ACHN (cell line): ENCODE measurements at regions not wholly inside any gene's neighbourhood (a gene's known extent, or its start where the extent isn't known, plus 50 kb on each side); places are given as distances from the start of the nearest gene placed in this dataset.
"Not testable (repeated sequence)": the region's sequence is repeated elsewhere in the genome, so short reads cannot be mapped to it uniquely, and the experiment has no call there.

Source experiments
- DNase-seq: peaks from one replicate; pipeline ENCODE4 v3.0.0-alpha.2; 2015
- in situ Hi-C: cut with HindIII; loops from 2 replicates; pipeline ENCODE4 v1.10.0; 2017; ENCODE audit warnings: low sequenced_read_pairs, low pct_ligation_motif_present, low pct_unique_long_range_greater_than_20kb

- DNase-seq = no peak
- in situ Hi-C loops = no loop called here
These were observed 630.3 kb upstream of the KLHL4 start for GRCh38 chrX:86887341-86887740.

- no peak for DNase-seq
- in situ Hi-C loops = no loop called here
These were observed 607.6 kb upstream of the KLHL4 start for GRCh38 chrX:86910027-86910426.

- DNase-seq = no peak
- in situ Hi-C loops = no loop called here
These were observed 606.8 kb upstream of the KLHL4 start for GRCh38 chrX:86910602-86911311.

GRCh38 chrX:86914569-86914968 is 603.0 kb upstream of the KLHL4 start:
- DNase-seq = no peak
- in situ Hi-C loops = no loop called here

GRCh38 chrX:86917959-86918358 is 599.6 kb upstream of the KLHL4 start:
- no peak for DNase-seq
- in situ Hi-C loops = no loop called here

- in situ Hi-C loops = no loop called here
- no peak for DNase-seq
These were observed 587.2 kb upstream of the KLHL4 start for GRCh38 chrX:86930419-86930818.

- in situ Hi-C loops = no loop called here
- DNase-seq = no peak
These were observed 581.6 kb upstream of the KLHL4 start for GRCh38 chrX:86935988-86936387.

GRCh38 chrX:86946569-86946968 is 571.0 kb upstream of the KLHL4 start:
- in situ Hi-C loops = no loop called here

GRCh38 chrX:86964321-86964720 is 553.3 kb upstream of the KLHL4 start:
- in situ Hi-C loops = no loop called here
- no peak for DNase-seq

More at GRCh38 chrX:86946569-86946968, 571.0 kb upstream of the KLHL4 start:
- peak; percentile 44 for DNase-seq

- in situ Hi-C loops = no loop called here
These were observed 536.2 kb upstream of the KLHL4 start for GRCh38 chrX:86981326-86981879.

GRCh38 chrX:86987351-86987750 is 530.3 kb upstream of the KLHL4 start:
- in situ Hi-C loops, DNase-seq: not testable (repeated sequence)

More at GRCh38 chrX:86981326-86981879, 536.2 kb upstream of the KLHL4 start:
- no peak for DNase-seq

- DNase-seq = no peak
- in situ Hi-C loops = no loop called here
These were observed 514.6 kb upstream of the KLHL4 start for GRCh38 chrX:87003031-87003430.

GRCh38 chrX:87005183-87005582 is 512.4 kb upstream of the KLHL4 start:
- in situ Hi-C loops = no loop called here
- DNase-seq = no peak

GRCh38 chrX:87005885-87006284 is 511.7 kb upstream of the KLHL4 start:
- no peak for DNase-seq

GRCh38 chrX:87006561-87006960 is 511.0 kb upstream of the KLHL4 start:
- in situ Hi-C loops = no loop called here
- DNase-seq = no peak

More at GRCh38 chrX:87005885-87006284, 511.7 kb upstream of the KLHL4 start:
- in situ Hi-C loops = no loop called here

- in situ Hi-C loops = no loop called here
- no peak for DNase-seq
These were observed 500.4 kb upstream of the KLHL4 start for GRCh38 chrX:87017210-87017609.

- DNase-seq, in situ Hi-C loops: not testable (repeated sequence)
These were observed 484.5 kb upstream of the KLHL4 start for GRCh38 chrX:87033115-87033514.

GRCh38 chrX:87045352-87045751 is 472.2 kb upstream of the KLHL4 start:
- DNase-seq = no peak
- in situ Hi-C loops = no loop called here

GRCh38 chrX:87049567-87049966 is 468.0 kb upstream of the KLHL4 start:
- no peak for DNase-seq
- in situ Hi-C loops = no loop called here

GRCh38 chrX:87063642-87064041 is 454.0 kb upstream of the KLHL4 start:
- no peak for DNase-seq
- in situ Hi-C loops = no loop called here
